ENCODE measurements at regions not wholly inside any gene's neighbourhood (a gene's known extent, or its start where the extent isn't known, plus 50 kb on each side); places are given as distances from the start of the nearest gene placed in this dataset.

DNA sequence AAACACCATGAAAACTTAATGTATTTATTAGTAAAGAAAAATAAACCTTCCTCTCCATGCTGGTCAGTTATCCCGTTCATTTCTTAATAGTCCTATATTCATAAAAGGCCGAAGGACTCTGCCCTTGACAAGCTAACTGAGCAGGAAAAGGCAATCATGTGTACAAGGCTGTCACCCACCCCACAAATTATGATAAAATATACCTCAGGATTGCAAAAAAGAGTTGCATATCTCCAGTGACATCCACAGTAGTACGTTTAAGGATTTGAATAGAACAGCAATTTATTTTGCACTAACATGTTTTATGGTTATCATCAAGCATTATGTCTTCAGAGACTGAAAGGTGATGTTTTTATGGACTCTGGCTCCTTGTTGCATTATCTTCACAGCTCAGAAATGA lies 157.6 kb downstream of the FOXB1 start:
- TF ChIP-seq, protein P1, sequence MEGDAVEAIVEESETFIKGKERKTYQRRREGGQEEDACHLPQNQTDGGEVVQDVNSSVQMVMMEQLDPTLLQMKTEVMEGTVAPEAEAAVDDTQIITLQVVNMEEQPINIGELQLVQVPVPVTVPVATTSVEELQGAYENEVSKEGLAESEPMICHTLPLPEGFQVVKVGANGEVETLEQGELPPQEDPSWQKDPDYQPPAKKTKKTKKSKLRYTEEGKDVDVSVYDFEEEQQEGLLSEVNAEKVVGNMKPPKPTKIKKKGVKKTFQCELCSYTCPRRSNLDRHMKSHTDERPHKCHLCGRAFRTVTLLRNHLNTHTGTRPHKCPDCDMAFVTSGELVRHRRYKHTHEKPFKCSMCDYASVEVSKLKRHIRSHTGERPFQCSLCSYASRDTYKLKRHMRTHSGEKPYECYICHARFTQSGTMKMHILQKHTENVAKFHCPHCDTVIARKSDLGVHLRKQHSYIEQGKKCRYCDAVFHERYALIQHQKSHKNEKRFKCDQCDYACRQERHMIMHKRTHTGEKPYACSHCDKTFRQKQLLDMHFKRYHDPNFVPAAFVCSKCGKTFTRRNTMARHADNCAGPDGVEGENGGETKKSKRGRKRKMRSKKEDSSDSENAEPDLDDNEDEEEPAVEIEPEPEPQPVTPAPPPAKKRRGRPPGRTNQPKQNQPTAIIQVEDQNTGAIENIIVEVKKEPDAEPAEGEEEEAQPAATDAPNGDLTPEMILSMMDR (IDR thresholded peaks at IDR 0.05; ENCODE audit: low read depth, low read length) = no peak
- TF ChIP-seq POLR2A (IDR thresholded peaks at IDR 0.05; ENCODE audit: extremely low read depth, insufficient read length) = no peak
